ENCODE measurements at regions not wholly inside any gene's neighbourhood (a gene's known extent, or its start where the extent isn't known, plus 50 kb on each side); places are given as distances from the start of the nearest gene placed in this dataset.
"Not testable (repeated sequence)": the region's sequence is repeated elsewhere in the genome, so short reads cannot be mapped to it uniquely, and the experiment has no call there.

GRCh38 chr10:35992107-35992506, 350.0 kb upstream of the FZD8 start:
- Histone ChIP-seq H3K27me3 (no peaks in the 10 kb centered on the region), H3K4me1 (no peaks in the 10 kb centered on the region), H3K36me3 (no peaks in the 10 kb centered on the region), H3K27ac (no peak overlapping the region), H3K4me3 (no peak overlapping the region), H3K9me3 (no peaks in the 10 kb centered on the region)
- DNase-seq = no peak
- intact Hi-C loops (cut with DNase I) = no loop called here
- TF ChIP-seq EP300 (IDR thresholded peaks at IDR 0.05) (no peak), POLR2AphosphoS5 (IDR thresholded peaks at IDR 0.05) (no peak), POLR2A (IDR thresholded peaks at IDR 0.05) (no peak), CTCF (IDR thresholded peaks at IDR 0.05) (no peak)

GRCh38 chr10:35986756-35987502, 344.8 kb upstream of the FZD8 start:
- WGBS, 2 donors = 74 to 77% methylated on average over 7 of the region's 7 CpGs
- no peak overlapping the region for H3K27ac ChIP-seq
- H3K4me3 ChIP-seq = no peak overlapping the region
- no peaks in the 10 kb centered on the region for H3K27me3 ChIP-seq
- no peaks in the 10 kb centered on the region for H3K36me3 ChIP-seq
- H3K4me1 ChIP-seq = no peaks in the 10 kb centered on the region
- no peak for DNase-seq
- intact Hi-C loops (cut with DNase I) = no loop called here
- TF ChIP-seq CTCF (IDR thresholded peaks at IDR 0.05) = no peak
- H3K9me3 ChIP-seq = no peaks in the 10 kb centered on the region

- intact Hi-C loops (cut with DNase I) = no loop called here
- Histone ChIP-seq H3K27me3 (no peaks in the 10 kb centered on the region), H3K4me3 (no peak overlapping the region), H3K36me3 (no peaks in the 10 kb centered on the region), H3K9me3 (no peaks in the 10 kb centered on the region), H3K4me1 (peaks cover 0 to 10% (median 0%) of the 10 kb centered on the region in 4 donors), H3K27ac (no peak overlapping the region)
- 27 to 72% methylated on average over 2 of the region's 2 CpGs for WGBS, 2 donors
- DNase-seq = no peak
- TF ChIP-seq POLR2A (IDR thresholded peaks at IDR 0.05) (no peak), POLR2AphosphoS5 (IDR thresholded peaks at IDR 0.05) (peak in 2 of 4 donors; percentile 32 to 77), EP300 (IDR thresholded peaks at IDR 0.05) (peak in 2 of 4 donors; percentile 59 to 92), CTCF (IDR thresholded peaks at IDR 0.05) (no peak)
Observed at GRCh38 chr10:35979116-35979515, 337.0 kb upstream of the FZD8 start.

- H3K4me3 ChIP-seq; intact Hi-C loops (cut with DNase I); H3K27ac ChIP-seq; DNase-seq; H3K36me3 ChIP-seq; H3K27me3 ChIP-seq; H3K4me1 ChIP-seq; H3K9me3 ChIP-seq: not testable (repeated sequence)
- WGBS, 2 donors = 48 to 58% methylated on average over 5 of the region's 5 CpGs
Observed at GRCh38 chr10:35973912-35974591, 332.0 kb upstream of the FZD8 start.

- no peak overlapping the region for H3K4me3 ChIP-seq
- H3K27ac ChIP-seq = no peak overlapping the region
- intact Hi-C loops (cut with DNase I) = no loop called here
- no peaks in the 10 kb centered on the region for H3K36me3 ChIP-seq
- H3K27me3 ChIP-seq = no peaks in the 10 kb centered on the region
- peaks cover 0 to 2% (median 0%) of the 10 kb centered on the region in 4 donors for H3K9me3 ChIP-seq
- 76 to 84% methylated on average over 3 of the region's 3 CpGs for WGBS, 2 donors
- no peak for DNase-seq
- H3K4me1 ChIP-seq = no peaks in the 10 kb centered on the region
- TF ChIP-seq POLR2A (IDR thresholded peaks at IDR 0.05) (no peak), POLR2AphosphoS5 (IDR thresholded peaks at IDR 0.05) (no peak), EP300 (IDR thresholded peaks at IDR 0.05) (no peak), CTCF (IDR thresholded peaks at IDR 0.05) (no peak)
Observed at GRCh38 chr10:35972275-35972674, 330.2 kb upstream of the FZD8 start.
